HG03060 (cell line): ENCODE measurements at regions not wholly inside any gene's neighbourhood (a gene's known extent, or its start where the extent isn't known, plus 50 kb on each side); places are given as distances from the start of the nearest gene placed in this dataset.
"Not testable (repeated sequence)": the region's sequence is repeated elsewhere in the genome, so short reads cannot be mapped to it uniquely, and the experiment has no call there.

Experiments
- ATAC-seq: cut with Tn5 transposase; IDR thresholded peaks from one replicate; pipeline ENCODE4 v1.9.1; 2021; ENCODE audit warnings: low read depth, moderate number of reproducible peaks; ENCODE audit not compliant: unreplicated experiment

- no peak for ATAC-seq
Observed at GRCh38 chr4:85152480-85152879, 186.0 kb upstream of the WDFY3 start.

- ATAC-seq: no peak
Observed at GRCh38 chr4:85153221-85153620, 186.7 kb upstream of the WDFY3 start.

- no peak for ATAC-seq
Observed at GRCh38 chr4:85154591-85154990, 188.1 kb upstream of the WDFY3 start.

- no peak for ATAC-seq
Observed at GRCh38 chr4:85165808-85166207, 199.3 kb upstream of the WDFY3 start.

- no peak for ATAC-seq
Observed at GRCh38 chr4:85166318-85166717, 199.8 kb upstream of the WDFY3 start.

- ATAC-seq: no peak
Observed at GRCh38 chr4:85168234-85168834, 201.8 kb upstream of the WDFY3 start.

- ATAC-seq: no peak
Observed at GRCh38 chr4:85170241-85170640, 203.8 kb upstream of the WDFY3 start.

GRCh38 chr4:85175190-85175589 lies 208.7 kb upstream of the WDFY3 start:
- no peak for ATAC-seq

GRCh38 chr4:85177092-85177491 lies 210.6 kb upstream of the WDFY3 start:
- no peak for ATAC-seq

- ATAC-seq: no peak
Observed at GRCh38 chr4:85177679-85178078, 211.2 kb upstream of the WDFY3 start.

GRCh38 chr4:85180533-85180932 lies 214.0 kb upstream of the WDFY3 start:
- no peak for ATAC-seq

- ATAC-seq: no peak
Observed at GRCh38 chr4:85187106-85187505, 220.6 kb upstream of the WDFY3 start.

- ATAC-seq: not testable (repeated sequence)
Observed at GRCh38 chr4:85196015-85196414, 229.5 kb upstream of the WDFY3 start.

GRCh38 chr4:85200106-85200505 lies 233.6 kb upstream of the WDFY3 start:
- no peak for ATAC-seq

- no peak for ATAC-seq
Observed at GRCh38 chr4:85209161-85209560, 242.7 kb upstream of the WDFY3 start.

GRCh38 chr4:85210353-85210752 lies 243.9 kb upstream of the WDFY3 start:
- no peak for ATAC-seq

- not testable (repeated sequence) for ATAC-seq
Observed at GRCh38 chr4:85216571-85216970, 250.1 kb upstream of the WDFY3 start.

- no peak for ATAC-seq
Observed at GRCh38 chr4:85218756-85219155, 252.3 kb upstream of the WDFY3 start.

- ATAC-seq: no peak
Observed at GRCh38 chr4:85221606-85222005, 253.3 kb upstream of the ARHGAP24 start.

- no peak for ATAC-seq
Observed at GRCh38 chr4:85222561-85222960, 252.4 kb upstream of the ARHGAP24 start.

GRCh38 chr4:85228264-85228663 lies 246.7 kb upstream of the ARHGAP24 start:
- ATAC-seq: no peak

- no peak for ATAC-seq
Observed at GRCh38 chr4:85233516-85233915, 241.4 kb upstream of the ARHGAP24 start.

- no peak for ATAC-seq
Observed at GRCh38 chr4:85243857-85244256, 231.1 kb upstream of the ARHGAP24 start.
